ENCODE measurements at regions not wholly inside any gene's neighbourhood (a gene's known extent, or its start where the extent isn't known, plus 50 kb on each side); places are given as distances from the start of the nearest gene placed in this dataset.

GRCh38 chr2:18242716-18243115 lies 317.7 kb downstream of the RDH14 start:
- H3K79me2 ChIP-seq (ENCODE audit: low read length): no peaks in the 10 kb centered on the region
- no peak overlapping the region for H3K4me2 ChIP-seq (ENCODE audit: low read depth, low read length, poor library complexity, severe bottlenecking)
- H4K20me1 ChIP-seq (ENCODE audit: insufficient read depth, low read depth, low read length): no peaks in the 10 kb centered on the region
- DNase-seq: no peak
- H3K9ac ChIP-seq (ENCODE audit: low read length): no peak overlapping the region
- no peaks in the 10 kb centered on the region for H3K9me2 ChIP-seq (replicated peaks; ENCODE audit: insufficient read depth, low read length)
- H3K36me3 ChIP-seq (ENCODE audit: insufficient read depth, low read length): no peaks in the 10 kb centered on the region
- no peak overlapping the region for H3K27ac ChIP-seq (ENCODE audit: low read length)
- no peaks in the 10 kb centered on the region for H3K4me1 ChIP-seq (ENCODE audit: low read length)
- H3K9me3 ChIP-seq (ENCODE audit: low read length): no peaks in the 10 kb centered on the region
- no peak overlapping the region for H3K4me3 ChIP-seq (ENCODE audit: low read length)
- no peak overlapping the region for H2AFZ ChIP-seq (ENCODE audit: low read length)
- H3K27me3 ChIP-seq (ENCODE audit: low read length): no peaks in the 10 kb centered on the region

GRCh38 chr2:18238209-18238608 lies 322.2 kb downstream of the RDH14 start:
- no peak overlapping the region for H3K4me2 ChIP-seq (ENCODE audit: low read depth, low read length, poor library complexity, severe bottlenecking)
- H3K9ac ChIP-seq (ENCODE audit: low read length): no peak overlapping the region
- no peaks in the 10 kb centered on the region for H3K36me3 ChIP-seq (ENCODE audit: insufficient read depth, low read length)
- no peaks in the 10 kb centered on the region for H4K20me1 ChIP-seq (ENCODE audit: insufficient read depth, low read depth, low read length)
- no peak for DNase-seq
- H3K4me3 ChIP-seq (ENCODE audit: low read length): no peak overlapping the region
- H3K27me3 ChIP-seq (ENCODE audit: low read length): no peaks in the 10 kb centered on the region
- no peak overlapping the region for H3K27ac ChIP-seq (ENCODE audit: low read length)
- H3K4me1 ChIP-seq (ENCODE audit: low read length): no peaks in the 10 kb centered on the region
- no peaks in the 10 kb centered on the region for H3K9me2 ChIP-seq (replicated peaks; ENCODE audit: insufficient read depth, low read length)
- no peaks in the 10 kb centered on the region for H3K9me3 ChIP-seq (ENCODE audit: low read length)
- no peak overlapping the region for H2AFZ ChIP-seq (ENCODE audit: low read length)
- no peaks in the 10 kb centered on the region for H3K79me2 ChIP-seq (ENCODE audit: low read length)

GRCh38 chr2:18237298-18237697 lies 323.2 kb downstream of the RDH14 start:
- H3K4me1 ChIP-seq (ENCODE audit: low read length): no peaks in the 10 kb centered on the region
- no peaks in the 10 kb centered on the region for H3K79me2 ChIP-seq (ENCODE audit: low read length)
- no peak overlapping the region for H3K4me2 ChIP-seq (ENCODE audit: low read depth, low read length, poor library complexity, severe bottlenecking)
- no peak overlapping the region for H3K4me3 ChIP-seq (ENCODE audit: low read length)
- H3K36me3 ChIP-seq (ENCODE audit: insufficient read depth, low read length): no peaks in the 10 kb centered on the region
- H3K9me2 ChIP-seq (replicated peaks; ENCODE audit: insufficient read depth, low read length): no peaks in the 10 kb centered on the region
- DNase-seq: no peak
- no peak overlapping the region for H3K27ac ChIP-seq (ENCODE audit: low read length)
- H2AFZ ChIP-seq (ENCODE audit: low read length): no peak overlapping the region
- H4K20me1 ChIP-seq (ENCODE audit: insufficient read depth, low read depth, low read length): no peaks in the 10 kb centered on the region
- no peaks in the 10 kb centered on the region for H3K9me3 ChIP-seq (ENCODE audit: low read length)
- H3K9ac ChIP-seq (ENCODE audit: low read length): no peak overlapping the region
- no peaks in the 10 kb centered on the region for H3K27me3 ChIP-seq (ENCODE audit: low read length)

GRCh38 chr2:18232731-18233438 lies 327.6 kb downstream of the RDH14 start:
- Histone ChIP-seq H3K9me3 (ENCODE audit: low read length) (no peaks in the 10 kb centered on the region), H2AFZ (ENCODE audit: low read length) (no peak overlapping the region), H4K20me1 (ENCODE audit: insufficient read depth, low read depth, low read length) (no peaks in the 10 kb centered on the region), H3K4me1 (ENCODE audit: low read length) (no peaks in the 10 kb centered on the region), H3K27ac (ENCODE audit: low read length) (no peak overlapping the region), H3K79me2 (ENCODE audit: low read length) (no peaks in the 10 kb centered on the region), H3K27me3 (ENCODE audit: low read length) (no peaks in the 10 kb centered on the region), H3K9me2 (replicated peaks; ENCODE audit: insufficient read depth, low read length) (no peaks in the 10 kb centered on the region), H3K4me2 (ENCODE audit: low read depth, low read length, poor library complexity, severe bottlenecking) (no peak overlapping the region), H3K9ac (ENCODE audit: low read length) (no peak overlapping the region), H3K36me3 (ENCODE audit: insufficient read depth, low read length) (no peaks in the 10 kb centered on the region), H3K4me3 (ENCODE audit: low read length) (no peak overlapping the region)
- DNase-seq: no peak

GRCh38 chr2:18230668-18231067 lies 329.8 kb downstream of the RDH14 start:
- Histone ChIP-seq H4K20me1 (ENCODE audit: insufficient read depth, low read depth, low read length) (no peaks in the 10 kb centered on the region), H3K9me2 (replicated peaks; ENCODE audit: insufficient read depth, low read length) (no peaks in the 10 kb centered on the region), H3K27me3 (ENCODE audit: low read length) (no peaks in the 10 kb centered on the region), H3K27ac (ENCODE audit: low read length) (no peak overlapping the region), H3K36me3 (ENCODE audit: insufficient read depth, low read length) (no peaks in the 10 kb centered on the region), H3K4me3 (ENCODE audit: low read length) (no peak overlapping the region), H3K79me2 (ENCODE audit: low read length) (no peaks in the 10 kb centered on the region), H3K4me1 (ENCODE audit: low read length) (no peaks in the 10 kb centered on the region), H2AFZ (ENCODE audit: low read length) (no peak overlapping the region), H3K9ac (ENCODE audit: low read length) (no peak overlapping the region), H3K4me2 (ENCODE audit: low read depth, low read length, poor library complexity, severe bottlenecking) (no peak overlapping the region), H3K9me3 (ENCODE audit: low read length) (no peaks in the 10 kb centered on the region)
- DNase-seq: no peak

- H3K9me3 ChIP-seq (ENCODE audit: low read length): no peaks in the 10 kb centered on the region
Measured at GRCh38 chr2:18219676-18220075, 340.8 kb downstream of the RDH14 start.

GRCh38 chr2:18218160-18218933 lies 339.9 kb downstream of the KCNS3 start:
- no peak for DNase-seq
- no peaks in the 10 kb centered on the region for H3K36me3 ChIP-seq (ENCODE audit: insufficient read depth, low read length)

More at GRCh38 chr2:18219676-18220075, 340.8 kb downstream of the RDH14 start:
- no peaks in the 10 kb centered on the region for H3K9me2 ChIP-seq (replicated peaks; ENCODE audit: insufficient read depth, low read length)
- DNase-seq: no peak
- no peaks in the 10 kb centered on the region for H3K36me3 ChIP-seq (ENCODE audit: insufficient read depth, low read length)
- no peaks in the 10 kb centered on the region for H3K27me3 ChIP-seq (ENCODE audit: low read length)
- H3K4me3 ChIP-seq (ENCODE audit: low read length): no peak overlapping the region
- no peaks in the 10 kb centered on the region for H3K79me2 ChIP-seq (ENCODE audit: low read length)
- H3K27ac ChIP-seq (ENCODE audit: low read length): no peak overlapping the region
- no peak overlapping the region for H3K9ac ChIP-seq (ENCODE audit: low read length)
- H3K4me2 ChIP-seq (ENCODE audit: low read depth, low read length, poor library complexity, severe bottlenecking): no peak overlapping the region
- H4K20me1 ChIP-seq (ENCODE audit: insufficient read depth, low read depth, low read length): no peaks in the 10 kb centered on the region
- H3K4me1 ChIP-seq (ENCODE audit: low read length): no peaks in the 10 kb centered on the region
- no peak overlapping the region for H2AFZ ChIP-seq (ENCODE audit: low read length)

GRCh38 chr2:18214936-18215335 lies 336.5 kb downstream of the KCNS3 start:
- H3K4me2 ChIP-seq (ENCODE audit: low read depth, low read length, poor library complexity, severe bottlenecking): no peak overlapping the region
- H3K27ac ChIP-seq (ENCODE audit: low read length): no peak overlapping the region
- no peaks in the 10 kb centered on the region for H3K27me3 ChIP-seq (ENCODE audit: low read length)
- no peaks in the 10 kb centered on the region for H3K9me3 ChIP-seq (ENCODE audit: low read length)
- no peaks in the 10 kb centered on the region for H3K4me1 ChIP-seq (ENCODE audit: low read length)
- no peaks in the 10 kb centered on the region for H3K79me2 ChIP-seq (ENCODE audit: low read length)
- H3K4me3 ChIP-seq (ENCODE audit: low read length): no peak overlapping the region
- H3K36me3 ChIP-seq (ENCODE audit: insufficient read depth, low read length): no peaks in the 10 kb centered on the region
- DNase-seq: no peak
- H2AFZ ChIP-seq (ENCODE audit: low read length): no peak overlapping the region; the same call in 1 of the 2 replicates
- H4K20me1 ChIP-seq (ENCODE audit: insufficient read depth, low read depth, low read length): no peaks in the 10 kb centered on the region
- no peak overlapping the region for H3K9ac ChIP-seq (ENCODE audit: low read length)
- no peaks in the 10 kb centered on the region for H3K9me2 ChIP-seq (replicated peaks; ENCODE audit: insufficient read depth, low read length)

More at GRCh38 chr2:18218160-18218933, 339.9 kb downstream of the KCNS3 start:
- H3K9me3 ChIP-seq (ENCODE audit: low read length): no peaks in the 10 kb centered on the region
- no peak overlapping the region for H3K27ac ChIP-seq (ENCODE audit: low read length)
- no peaks in the 10 kb centered on the region for H4K20me1 ChIP-seq (ENCODE audit: insufficient read depth, low read depth, low read length)
- no peak overlapping the region for H3K4me3 ChIP-seq (ENCODE audit: low read length)
- no peaks in the 10 kb centered on the region for H3K79me2 ChIP-seq (ENCODE audit: low read length)
- H3K4me2 ChIP-seq (ENCODE audit: low read depth, low read length, poor library complexity, severe bottlenecking): no peak overlapping the region
- H3K4me1 ChIP-seq (ENCODE audit: low read length): no peaks in the 10 kb centered on the region
- H3K9ac ChIP-seq (ENCODE audit: low read length): no peak overlapping the region
- H3K27me3 ChIP-seq (ENCODE audit: low read length): no peaks in the 10 kb centered on the region
- H2AFZ ChIP-seq (ENCODE audit: low read length): no peak overlapping the region
- H3K9me2 ChIP-seq (replicated peaks; ENCODE audit: insufficient read depth, low read length): no peaks in the 10 kb centered on the region
